HG02973 (cell line): ENCODE measurements at regions not wholly inside any gene's neighbourhood (a gene's known extent, or its start where the extent isn't known, plus 50 kb on each side); places are given as distances from the start of the nearest gene placed in this dataset.
"Not testable (repeated sequence)": the region's sequence is repeated elsewhere in the genome, so short reads cannot be mapped to it uniquely, and the experiment has no call there.

Experiments
- ATAC-seq: cut with Tn5 transposase; IDR thresholded peaks from one replicate; pipeline ENCODE4 v1.9.1; 2021; ENCODE audit warnings: moderate library complexity; ENCODE audit not compliant: unreplicated experiment

- ATAC-seq = no peak
Observed at GRCh38 chr20:20797521-20798310, 85.3 kb upstream of the RALGAPA2 start.

- no peak for ATAC-seq
Observed at GRCh38 chr20:20796766-20797440, 84.5 kb upstream of the RALGAPA2 start.

- no peak for ATAC-seq
Observed at GRCh38 chr20:20795721-20796120, 83.3 kb upstream of the RALGAPA2 start.

- no peak for ATAC-seq
Observed at GRCh38 chr20:20795119-20795518, 82.7 kb upstream of the RALGAPA2 start.

- no peak for ATAC-seq
Observed at GRCh38 chr20:20793591-20793990, 81.1 kb upstream of the RALGAPA2 start.

GRCh38 chr20:20791664-20792568 is 79.5 kb upstream of the RALGAPA2 start:
- ATAC-seq = no peak

GRCh38 chr20:20788308-20788707 is 75.9 kb upstream of the RALGAPA2 start:
- no peak for ATAC-seq

GRCh38 chr20:20786428-20786827 is 74.0 kb upstream of the RALGAPA2 start:
- ATAC-seq = no peak

GRCh38 chr20:20785226-20785625 is 72.8 kb upstream of the RALGAPA2 start:
- no peak for ATAC-seq

GRCh38 chr20:20784450-20784849 is 72.0 kb upstream of the RALGAPA2 start:
- ATAC-seq = not testable (repeated sequence)

GRCh38 chr20:20783450-20783849 is 71.0 kb upstream of the RALGAPA2 start:
- no peak for ATAC-seq

GRCh38 chr20:20782755-20783154 is 70.3 kb upstream of the RALGAPA2 start:
- no peak for ATAC-seq

- no peak for ATAC-seq
Observed at GRCh38 chr20:20782231-20782630, 69.8 kb upstream of the RALGAPA2 start.

- ATAC-seq = no peak
Observed at GRCh38 chr20:20781029-20781428, 68.6 kb upstream of the RALGAPA2 start.

- ATAC-seq = no peak
Observed at GRCh38 chr20:20780127-20780824, 67.8 kb upstream of the RALGAPA2 start.

GRCh38 chr20:20778676-20779075 is 66.2 kb upstream of the RALGAPA2 start:
- no peak for ATAC-seq

- ATAC-seq = no peak
Observed at GRCh38 chr20:20772497-20773085, 60.1 kb upstream of the RALGAPA2 start.

GRCh38 chr20:20768202-20768815 is 55.9 kb upstream of the RALGAPA2 start:
- ATAC-seq = no peak

- ATAC-seq = no peak
Observed at GRCh38 chr20:20765696-20766365, 53.4 kb upstream of the RALGAPA2 start.
